ENCODE measurements at regions not wholly inside any gene's neighbourhood (a gene's known extent, or its start where the extent isn't known, plus 50 kb on each side); places are given as distances from the start of the nearest gene placed in this dataset.

GRCh38 chrX:16476692-16477091, 173.3 kb upstream of the S100G start:
- intact Hi-C loops (cut with DNase I) = no loop called here
- no peak for DNase-seq (ENCODE audit: low spot score)

- intact Hi-C loops (cut with DNase I) = no loop called here
- DNase-seq (ENCODE audit: low spot score) = no peak
These were observed 170.6 kb upstream of the S100G start for GRCh38 chrX:16479206-16479869.

- no peak for DNase-seq (ENCODE audit: low spot score)
- intact Hi-C loops (cut with DNase I) = no loop called here
These were observed 169.9 kb upstream of the S100G start for GRCh38 chrX:16480049-16480448.

GRCh38 chrX:16484338-16484737, 165.6 kb upstream of the S100G start:
- intact Hi-C loops (cut with DNase I) = no loop called here
- no peak for DNase-seq (ENCODE audit: low spot score)

GRCh38 chrX:16487620-16488385, 162.2 kb upstream of the S100G start:
- intact Hi-C loops (cut with DNase I) = no loop called here
- DNase-seq (ENCODE audit: low spot score) = no peak

GRCh38 chrX:16488959-16489358, 161.0 kb upstream of the S100G start:
- no peak for DNase-seq (ENCODE audit: low spot score)
- intact Hi-C loops (cut with DNase I) = no loop called here

GRCh38 chrX:16491461-16491860, 158.5 kb upstream of the S100G start:
- DNase-seq (ENCODE audit: low spot score) = no peak
- intact Hi-C loops (cut with DNase I) = no loop called here

- intact Hi-C loops (cut with DNase I) = no loop called here
- DNase-seq (ENCODE audit: low spot score) = no peak
These were observed 153.8 kb upstream of the S100G start for GRCh38 chrX:16496175-16496574.

- intact Hi-C loops (cut with DNase I) = no loop called here
- no peak for DNase-seq (ENCODE audit: low spot score)
These were observed 137.9 kb upstream of the S100G start for GRCh38 chrX:16511796-16512776.

- intact Hi-C loops (cut with DNase I) = no loop called here
- DNase-seq (ENCODE audit: low spot score) = no peak
These were observed 133.6 kb upstream of the S100G start for GRCh38 chrX:16516232-16516876.

GRCh38 chrX:16517039-16517605, 132.8 kb upstream of the S100G start:
- DNase-seq (ENCODE audit: low spot score) = no peak
- intact Hi-C loops (cut with DNase I) = no loop called here

GRCh38 chrX:16518131-16518530, 131.8 kb upstream of the S100G start:
- no peak for DNase-seq (ENCODE audit: low spot score)
- intact Hi-C loops (cut with DNase I) = no loop called here

- intact Hi-C loops (cut with DNase I) = no loop called here
- DNase-seq (ENCODE audit: low spot score) = no peak
These were observed 125.6 kb upstream of the S100G start for GRCh38 chrX:16524316-16524715.

GRCh38 chrX:16526003-16526402, 124.0 kb upstream of the S100G start:
- no peak for DNase-seq (ENCODE audit: low spot score)
- intact Hi-C loops (cut with DNase I) = no loop called here

- intact Hi-C loops (cut with DNase I) = no loop called here
- no peak for DNase-seq (ENCODE audit: low spot score)
These were observed 121.3 kb upstream of the S100G start for GRCh38 chrX:16528620-16529019.

All from posterior vena cava (tissue), 2 donors.